Activated T-cell treated with anti-CD3 and anti-CD28 coated beads, Interleukin-2, amount 50 U/mL, for 1 hour (primary cell): ENCODE measurements at regions not wholly inside any gene's neighbourhood (a gene's known extent, or its start where the extent isn't known, plus 50 kb on each side); places are given as distances from the start of the nearest gene placed in this dataset.

Experiments used
- DNase-seq: peaks from one replicate; pipeline ENCODE4 v3.0.0-alpha.2; 2020

DNA sequence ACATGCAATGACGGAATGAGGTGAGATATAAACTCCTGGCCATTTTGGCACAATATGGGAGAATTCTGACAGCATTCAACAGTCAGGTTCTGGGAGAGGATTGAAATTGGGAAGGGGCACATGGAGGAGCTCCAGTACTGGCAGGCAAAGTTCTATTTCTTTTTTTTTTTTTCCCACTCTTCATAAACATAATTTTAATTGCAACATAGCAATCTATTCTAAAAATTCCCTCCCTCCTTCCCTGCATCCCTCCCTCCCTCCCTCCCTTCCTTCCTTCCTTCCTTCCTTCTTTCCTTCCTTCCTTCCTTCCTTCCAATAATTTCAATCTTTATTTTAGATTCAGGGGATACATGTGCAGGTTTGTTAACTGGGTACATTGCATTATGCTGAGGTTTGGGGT lies 93.2 kb downstream of the PTCSC3 start:
- no peak for DNase-seq

GRCh38 chr14:36078080-36078479 lies 98.4 kb downstream of the PTCSC3 start:
- DNase-seq = no peak

- DNase-seq = no peak
These were observed 100.3 kb downstream of the PTCSC3 start for GRCh38 chr14:36076197-36076596.

DNA sequence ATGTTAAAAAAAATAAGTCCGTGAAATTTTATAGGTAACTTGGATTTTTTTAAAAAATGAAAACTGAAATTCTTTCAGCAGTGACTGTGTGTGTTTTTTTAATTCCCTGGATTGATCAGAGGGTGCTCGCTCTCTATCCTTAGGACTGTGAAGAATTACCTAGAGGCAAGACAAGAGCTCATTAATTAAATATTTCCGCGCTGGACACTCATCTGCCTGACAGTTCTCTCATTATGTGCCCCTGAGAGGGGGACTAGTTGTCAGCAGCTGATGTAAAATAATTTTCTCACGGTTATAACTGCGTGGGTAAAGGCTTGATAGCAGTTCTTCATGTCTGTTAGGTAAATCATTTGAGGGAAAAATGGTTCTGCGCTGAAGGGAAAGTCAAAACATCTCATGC lies 101.3 kb downstream of the PTCSC3 start:
- no peak for DNase-seq

DNA sequence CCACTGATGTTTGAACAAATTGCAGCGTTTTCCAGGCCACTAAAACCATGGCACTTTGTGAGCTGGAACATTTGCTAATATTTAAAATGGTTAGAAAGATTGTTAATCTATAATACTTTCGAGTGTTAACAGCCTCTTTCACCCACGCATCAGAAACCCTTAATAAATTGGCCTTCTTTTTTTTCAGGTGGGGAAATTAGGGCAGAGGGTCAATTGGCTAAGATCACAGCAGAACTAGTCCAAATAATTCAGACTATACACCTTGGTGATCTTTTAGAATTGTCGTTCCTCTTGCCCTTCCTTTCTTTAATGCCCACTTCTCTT lies 105.8 kb downstream of the PTCSC3 start:
- DNase-seq = no peak

DNA sequence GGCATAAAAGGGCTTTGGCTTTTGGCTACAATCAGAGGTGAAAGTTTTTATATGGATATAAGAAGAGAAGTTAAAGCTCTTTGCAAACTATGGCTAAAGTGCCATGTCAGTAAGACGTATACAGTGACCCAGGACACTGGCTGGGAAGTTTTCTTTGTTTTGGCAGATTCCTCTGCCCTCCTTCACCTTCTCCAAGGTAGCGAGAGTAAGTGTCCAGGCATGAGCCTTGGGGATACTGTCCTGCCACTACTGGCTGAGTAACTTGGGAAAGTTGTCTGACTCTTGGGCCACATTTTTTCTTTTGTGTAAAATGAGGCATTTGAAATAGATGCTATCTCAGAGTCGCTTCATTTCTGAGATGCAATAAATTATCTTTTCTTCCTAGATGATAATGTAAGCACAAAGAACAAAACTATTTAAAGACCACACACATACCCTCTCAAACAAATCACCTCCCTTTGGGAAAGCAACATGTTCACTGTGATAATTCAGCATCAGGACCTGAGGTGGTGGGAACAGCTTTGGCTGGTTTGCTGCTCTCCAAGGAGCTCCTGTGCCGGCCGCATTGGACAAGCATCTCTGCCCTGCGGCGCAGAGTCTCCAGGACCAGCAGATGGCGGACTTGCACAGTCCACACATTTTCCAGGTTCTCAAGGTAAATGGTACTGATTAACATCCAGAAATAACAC lies 106.3 kb downstream of the PTCSC3 start:
- DNase-seq = no peak

DNA sequence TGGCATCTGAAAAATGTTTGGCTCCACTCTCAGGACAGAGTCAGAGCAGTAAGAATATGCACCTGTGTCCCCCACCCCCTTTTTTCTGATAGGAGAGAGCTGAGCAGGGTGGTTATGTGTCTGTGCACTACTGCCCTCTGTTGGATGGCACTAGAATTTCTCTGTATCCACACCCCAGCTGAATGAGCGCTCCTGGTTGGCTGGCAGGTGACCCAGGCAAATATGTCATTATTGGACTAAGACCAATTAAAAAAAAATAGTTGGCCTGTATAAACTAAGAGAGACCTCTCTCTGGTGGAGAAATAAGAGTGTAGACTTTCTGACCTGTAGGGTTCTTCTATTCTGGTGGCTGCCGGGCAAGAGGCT lies 107.0 kb downstream of the PTCSC3 start:
- no peak for DNase-seq

DNA sequence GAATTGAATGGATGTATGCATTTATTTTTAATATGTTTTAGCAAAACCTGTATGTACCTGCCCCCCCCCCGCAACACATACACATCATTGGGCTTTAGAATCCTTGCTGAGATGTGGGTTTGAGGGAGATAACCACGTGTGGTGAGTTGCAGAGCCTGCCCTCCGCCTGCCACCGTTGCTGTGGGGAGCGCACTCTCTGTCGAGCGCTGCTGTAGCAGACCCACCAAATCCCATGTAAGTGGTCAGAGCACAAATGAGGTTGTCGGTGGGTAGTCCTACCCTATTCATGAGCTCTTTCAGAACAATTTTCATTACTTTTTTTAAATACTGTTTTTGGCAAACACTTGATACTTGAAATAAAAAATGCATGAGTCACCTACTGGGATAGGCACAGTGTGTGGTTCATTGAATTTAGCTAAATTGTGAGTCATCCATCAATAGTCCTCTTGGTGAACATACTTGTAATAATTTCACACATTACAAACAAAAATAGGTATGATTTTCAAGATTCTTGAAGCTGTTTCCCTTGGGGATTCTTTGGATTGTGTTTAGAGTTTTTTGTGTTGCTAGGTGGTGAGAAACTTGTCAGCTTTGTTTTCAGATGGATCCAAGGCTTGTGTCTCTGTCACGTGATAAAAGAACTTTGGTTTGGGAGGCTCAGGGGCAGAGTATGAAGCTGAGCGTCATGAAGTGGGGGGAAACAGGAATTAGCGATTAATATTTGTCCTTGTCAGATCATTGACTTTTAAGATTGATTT lies 107.6 kb downstream of the PTCSC3 start:
- DNase-seq = no peak

DNA sequence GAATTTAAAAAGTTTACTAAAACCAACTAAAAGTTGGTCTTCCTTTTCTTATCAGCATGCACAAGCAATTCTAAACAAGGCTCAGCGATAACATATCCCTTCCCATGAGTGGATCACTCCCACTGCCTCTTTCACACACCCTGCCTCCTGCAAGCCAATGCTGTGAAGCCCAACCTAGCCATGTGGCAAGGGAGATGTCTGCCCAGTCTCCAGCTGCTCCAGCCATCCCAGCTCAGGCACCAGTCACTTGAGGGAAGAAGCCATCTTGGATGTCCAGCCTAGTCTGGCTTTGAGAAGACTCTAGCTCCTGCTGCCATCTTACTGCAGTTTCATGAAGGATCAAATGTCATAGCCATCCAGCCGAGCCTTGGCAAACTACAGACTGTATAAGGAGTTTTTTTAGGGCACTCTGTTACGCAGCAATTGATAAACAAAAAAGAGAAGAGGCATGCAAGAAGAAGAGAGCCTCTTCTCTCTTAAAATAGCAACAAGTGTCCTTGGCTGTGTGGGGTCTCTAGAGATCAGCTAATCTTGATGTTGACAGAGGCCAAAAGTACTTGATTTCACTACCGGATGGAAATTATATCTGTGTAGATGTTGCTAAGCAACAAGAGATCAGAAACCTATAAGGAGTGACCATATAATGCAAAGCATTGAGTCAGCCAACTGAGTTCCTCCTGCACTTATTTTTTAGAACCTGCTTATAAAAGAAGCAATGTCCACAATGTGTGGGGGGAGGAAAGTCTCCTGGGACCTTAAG lies 108.9 kb downstream of the PTCSC3 start:
- DNase-seq = no peak

DNA sequence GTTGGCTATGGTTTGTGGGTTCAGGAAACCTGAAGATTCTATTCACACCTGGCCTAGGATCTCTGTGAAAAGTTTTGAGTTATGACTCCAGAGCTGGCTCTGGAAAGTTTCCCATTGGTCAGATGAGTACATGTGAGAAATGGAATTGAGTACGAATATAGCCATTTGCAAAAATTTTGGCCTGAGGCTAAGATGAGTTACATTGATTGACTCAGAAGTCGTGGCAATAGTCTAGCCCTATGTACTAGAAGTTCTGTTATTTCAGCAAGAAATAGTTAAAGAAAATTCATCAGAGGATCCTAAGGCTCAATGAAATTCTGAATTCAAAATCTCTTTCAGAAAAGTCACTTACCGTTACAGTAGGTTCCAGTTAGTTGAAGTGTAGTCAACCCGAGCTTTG lies 109.9 kb downstream of the PTCSC3 start:
- no peak for DNase-seq

GRCh38 chr14:36065831-36066230 lies 110.7 kb downstream of the PTCSC3 start:
- no peak for DNase-seq

DNA sequence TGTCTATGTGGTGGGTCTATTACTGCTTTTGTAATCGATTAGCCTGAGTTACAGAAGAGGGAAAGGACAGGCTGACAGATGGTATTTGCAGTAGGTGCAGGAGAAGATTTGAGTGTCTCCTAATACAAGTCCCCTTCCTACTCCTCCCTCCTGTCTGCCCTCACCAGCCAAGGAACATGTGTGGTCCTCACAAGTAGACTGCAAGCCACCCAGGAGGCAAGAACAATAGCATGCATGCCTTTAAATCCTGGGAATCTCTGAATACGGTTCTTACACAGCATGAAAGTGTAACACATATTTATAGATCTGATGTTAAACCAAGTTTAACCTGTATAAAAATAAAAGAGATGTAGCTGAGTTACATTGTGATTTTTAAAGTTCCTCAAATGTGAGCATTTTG lies 117.0 kb downstream of the PTCSC3 start:
- DNase-seq = no peak

DNA sequence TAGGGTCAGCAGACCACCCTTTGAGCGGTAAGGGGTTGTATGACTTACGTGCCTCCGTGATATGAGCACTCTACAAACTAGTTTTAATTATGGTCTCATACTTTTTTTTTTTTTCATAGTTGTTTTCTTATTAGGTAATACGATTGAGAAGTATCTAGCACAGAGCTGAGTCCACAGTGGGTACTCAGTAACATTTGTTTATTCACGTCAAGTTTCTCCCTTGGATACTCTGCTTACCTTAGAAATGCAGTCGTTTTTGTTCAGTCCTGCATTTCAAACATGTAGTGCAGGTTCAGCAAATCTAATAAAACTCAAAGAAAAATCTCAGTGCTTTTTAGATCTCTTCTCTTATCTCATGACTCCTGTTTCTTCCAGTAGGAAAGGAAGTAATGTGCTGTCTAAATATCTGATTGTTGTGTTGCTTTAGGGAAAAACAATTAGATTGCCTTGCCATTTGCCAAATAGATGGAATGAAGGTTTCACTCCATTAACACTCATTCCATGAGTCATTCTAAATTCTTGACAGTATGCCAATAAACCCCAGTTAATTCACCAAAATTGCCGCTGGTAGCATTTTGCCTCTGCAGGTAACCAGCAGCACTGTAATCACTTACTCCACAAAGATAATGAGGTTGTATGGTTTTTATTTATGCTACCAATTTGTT lies 118.9 kb downstream of the PTCSC3 start:
- no peak for DNase-seq

- no peak for DNase-seq
These were observed 119.7 kb downstream of the PTCSC3 start for GRCh38 chr14:36056845-36057244.

DNA sequence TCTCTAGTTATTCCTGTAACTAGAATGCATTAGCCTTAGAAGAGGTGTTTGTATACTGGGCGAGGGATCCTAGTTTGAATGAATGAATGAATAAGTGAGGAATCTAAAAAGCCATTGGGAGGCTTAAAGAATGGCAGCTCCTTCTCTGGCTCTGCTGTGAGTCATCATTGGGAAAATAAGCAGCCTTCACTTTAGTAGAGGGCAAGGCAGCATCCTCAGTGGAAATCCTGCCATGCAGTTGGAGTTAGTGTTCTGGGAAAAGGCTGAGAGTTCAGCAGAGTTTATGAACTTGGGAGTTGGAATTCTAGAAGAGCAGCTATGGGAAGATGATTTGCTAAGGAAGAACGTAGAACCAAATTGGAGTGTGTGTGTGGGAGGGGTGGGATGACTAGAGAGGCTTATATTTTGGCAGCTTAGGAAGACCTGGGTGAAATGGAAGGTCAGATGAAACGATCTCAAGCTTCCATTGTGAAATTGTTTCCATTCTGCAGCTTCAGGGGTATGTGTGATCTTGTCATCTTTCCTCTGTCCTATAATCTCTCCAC lies 120.8 kb downstream of the PTCSC3 start:
- DNase-seq = no peak

GRCh38 chr14:36055052-36055378 lies 121.5 kb downstream of the PTCSC3 start:
- no peak for DNase-seq

DNA sequence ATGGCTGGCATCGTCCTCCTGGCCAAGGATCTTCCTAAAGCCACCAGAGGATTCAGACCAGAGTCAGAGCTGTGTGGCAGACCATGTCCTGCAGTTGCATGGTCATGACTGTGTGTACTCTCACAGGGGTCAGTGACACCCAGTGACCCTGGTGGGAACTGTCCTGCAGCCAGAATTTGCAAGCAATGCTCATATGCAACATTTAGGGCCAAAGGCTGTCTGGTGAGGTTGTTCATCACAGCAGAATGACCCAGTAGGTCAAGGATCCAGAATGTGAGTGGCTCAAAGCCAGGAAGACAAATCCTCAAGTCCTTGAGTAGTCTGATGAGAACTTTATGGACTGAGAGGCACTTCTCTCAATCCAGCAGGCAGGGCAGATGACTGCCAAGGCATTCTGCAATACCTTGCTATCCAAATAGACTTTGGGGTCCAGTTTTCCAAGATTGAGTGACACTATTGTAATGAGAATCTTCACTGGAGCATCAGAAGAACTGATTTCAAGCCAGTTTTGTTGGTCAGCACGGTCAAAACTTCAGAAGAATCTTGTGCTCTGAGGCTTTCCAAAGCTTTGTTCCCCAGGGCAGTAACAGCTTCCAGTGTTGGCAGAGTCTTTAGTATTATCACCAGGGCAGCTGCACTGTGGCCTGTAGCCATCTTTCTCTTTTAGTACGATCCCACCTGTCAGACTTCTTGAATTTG lies 122.0 kb downstream of the PTCSC3 start:
- no peak for DNase-seq

DNA sequence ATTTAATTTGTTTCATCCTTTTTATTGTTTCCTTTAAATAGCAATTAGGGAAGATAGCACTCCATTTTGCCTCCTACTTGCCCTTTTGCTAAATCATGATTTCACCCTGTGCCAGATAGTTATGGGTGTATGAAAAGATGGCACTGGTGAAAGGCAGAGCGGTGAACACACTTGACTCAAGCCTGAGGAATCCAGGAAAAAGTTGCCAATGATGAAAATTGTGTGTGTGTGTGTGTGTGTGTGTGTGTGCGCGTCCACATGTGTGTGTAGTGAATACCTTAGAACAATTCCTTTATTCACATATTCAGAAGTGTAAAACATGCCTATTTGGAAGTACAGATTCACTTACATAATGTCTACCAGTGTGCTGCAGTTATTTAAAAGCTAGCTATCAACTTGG lies 123.8 kb downstream of the PTCSC3 start:
- no peak for DNase-seq

DNA sequence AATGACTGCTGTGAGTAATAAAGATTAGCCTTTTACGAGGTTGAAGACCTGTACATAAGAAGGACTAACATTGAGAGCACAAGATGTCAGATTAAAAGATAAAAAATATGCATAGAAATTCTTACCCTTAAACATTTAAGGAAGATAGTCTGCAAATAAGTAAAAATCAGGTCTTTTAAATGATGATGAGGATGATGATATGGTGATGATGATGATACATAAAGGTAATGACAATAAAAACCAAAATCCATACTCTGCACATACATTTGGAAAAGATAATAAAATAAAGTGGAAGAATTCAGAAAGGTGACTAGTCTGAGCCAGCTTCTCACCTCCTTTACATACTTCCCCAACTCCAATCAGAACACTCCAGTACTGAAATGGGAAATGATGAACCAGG lies 124.5 kb downstream of the PTCSC3 start:
- DNase-seq = no peak

- no peak for DNase-seq
These were observed 127.9 kb downstream of the PTCSC3 start for GRCh38 chr14:36048667-36049066.

DNA sequence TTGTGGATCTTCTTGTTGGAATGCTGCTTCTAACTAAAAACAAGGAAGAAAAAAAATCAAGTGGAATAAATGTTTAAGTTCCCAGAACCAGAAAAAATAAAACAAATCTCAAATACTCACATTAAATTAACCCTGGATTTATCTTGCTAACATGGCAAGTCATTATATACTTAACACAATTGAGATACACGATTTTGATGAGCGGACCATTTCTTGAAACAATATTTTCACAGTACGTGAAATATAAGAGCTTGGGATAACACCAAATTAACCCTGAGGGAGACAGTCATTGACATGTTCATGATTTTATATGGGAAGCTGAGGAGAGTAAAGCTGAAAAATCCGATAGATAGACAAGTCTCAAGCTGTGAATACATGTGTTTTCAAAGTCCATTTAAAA lies 128.6 kb downstream of the PTCSC3 start:
- DNase-seq = no peak

DNA sequence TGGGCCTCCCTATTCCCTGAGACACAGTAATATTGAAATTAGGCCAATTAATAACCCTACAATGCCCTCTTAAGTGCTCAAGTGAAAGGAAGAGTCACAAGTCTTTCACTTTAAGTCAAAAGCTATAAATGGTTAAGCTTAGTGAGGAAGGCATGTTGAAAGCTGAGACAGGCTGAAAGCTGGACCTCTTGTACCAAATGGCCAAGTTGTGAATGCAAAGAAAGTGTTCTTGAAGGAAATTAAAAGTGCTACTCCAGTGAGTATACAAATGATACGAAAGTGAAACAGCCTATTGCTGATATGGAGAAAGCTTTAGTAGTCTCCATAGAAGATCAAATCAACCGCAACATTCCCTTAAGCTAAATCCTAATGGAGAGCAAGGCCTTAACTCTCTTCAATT lies 140.8 kb downstream of the PTCSC3 start:
- no peak for DNase-seq

DNA sequence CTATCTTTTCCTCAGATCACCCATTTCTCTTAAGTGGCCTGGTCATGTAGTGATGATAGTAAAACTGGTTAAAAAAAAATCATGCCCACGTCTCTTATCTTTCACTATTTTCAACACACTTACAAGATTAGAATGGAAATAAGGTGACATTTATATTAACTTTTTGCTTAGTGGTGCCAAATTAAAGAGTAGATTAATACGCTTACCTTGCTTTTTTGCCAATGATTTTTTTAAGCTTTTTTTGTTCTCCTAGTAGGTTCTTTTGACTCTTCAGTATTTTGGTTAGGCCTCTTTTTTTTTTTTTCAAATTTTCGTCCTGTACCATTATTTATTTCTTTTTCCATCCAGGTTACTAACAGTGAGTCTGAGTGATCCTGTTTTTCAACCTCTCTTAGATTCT lies 147.9 kb downstream of the PTCSC3 start:
- no peak for DNase-seq
